Stimulated activated CD4-positive, alpha-beta T cell treated with anti-CD3 and anti-CD28 coated beads, TNF-alpha, amount 100 ng/mL, for 4 hours (primary cell): ENCODE measurements at regions not wholly inside any gene's neighbourhood (a gene's known extent, or its start where the extent isn't known, plus 50 kb on each side); places are given as distances from the start of the nearest gene placed in this dataset.
"Not testable (repeated sequence)": the region's sequence is repeated elsewhere in the genome, so short reads cannot be mapped to it uniquely, and the experiment has no call there.

ENCODE experiments used
- DNase-seq, 3 experiments: peaks; one replicate each; pipeline ENCODE4 v3.0.0-alpha.2; 2020; ENCODE audit warnings: low read depth in 3 of 3

- DNase-seq: no peak
Observed at GRCh38 chr6:120363429-120363828, 970.9 kb downstream of the TBC1D32 start.

- DNase-seq: not testable (repeated sequence)
Observed at GRCh38 chr6:120358535-120358934, 975.7 kb downstream of the TBC1D32 start.

DNA sequence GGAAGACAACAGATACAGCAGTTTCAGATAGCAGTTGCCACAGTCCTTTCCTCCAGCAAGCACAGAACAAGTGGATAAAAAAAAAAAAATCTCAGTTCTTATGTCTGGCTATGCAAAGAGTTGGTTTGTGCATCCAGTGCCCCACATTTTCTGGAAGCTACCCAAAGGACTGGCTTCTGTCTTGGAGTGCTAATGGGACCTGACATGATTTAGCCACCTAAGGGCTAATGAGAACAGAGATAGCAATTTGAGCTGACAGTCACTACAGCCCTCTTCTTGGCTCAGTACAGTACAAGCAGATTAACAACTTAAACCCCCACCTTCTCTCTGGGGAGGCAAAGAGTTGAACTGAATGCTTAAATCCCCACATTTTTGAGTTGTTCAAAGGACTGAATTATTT lies 976.8 kb downstream of the TBC1D32 start:
- no peak for DNase-seq

GRCh38 chr6:120355822-120356221 lies 978.5 kb downstream of the TBC1D32 start:
- no peak for DNase-seq

- DNase-seq: no peak
Observed at GRCh38 chr6:120354452-120355098, 979.7 kb downstream of the TBC1D32 start.

DNA sequence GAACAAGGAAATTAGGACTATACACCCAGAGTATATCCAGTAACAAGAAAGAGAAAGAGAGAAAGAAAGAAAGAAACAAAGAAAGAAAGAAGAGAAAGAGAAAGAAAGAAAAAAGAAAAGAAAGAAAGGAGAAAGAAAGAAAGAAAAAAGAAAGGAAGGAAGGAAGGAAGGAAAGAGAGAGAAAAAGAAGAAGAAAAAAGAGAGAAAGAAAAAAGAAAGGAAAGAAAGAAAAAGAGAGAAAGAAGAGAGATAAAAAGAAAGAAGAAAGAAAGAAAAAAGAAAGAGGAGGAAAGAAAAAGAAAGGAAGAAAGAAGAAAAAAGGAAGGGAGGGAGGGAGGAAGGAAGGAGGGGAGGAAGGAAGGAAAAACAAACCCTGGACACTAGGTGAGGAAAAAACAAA lies 981.8 kb downstream of the TBC1D32 start:
- DNase-seq: no peak

GRCh38 chr6:120348926-120349325 lies 985.4 kb downstream of the TBC1D32 start:
- DNase-seq: no peak

- DNase-seq: no peak
Observed at GRCh38 chr6:120328521-120328920, 979.0 kb upstream of the MAN1A1 start.

GRCh38 chr6:120320481-120321162 lies 971.1 kb upstream of the MAN1A1 start:
- DNase-seq: no peak

DNA sequence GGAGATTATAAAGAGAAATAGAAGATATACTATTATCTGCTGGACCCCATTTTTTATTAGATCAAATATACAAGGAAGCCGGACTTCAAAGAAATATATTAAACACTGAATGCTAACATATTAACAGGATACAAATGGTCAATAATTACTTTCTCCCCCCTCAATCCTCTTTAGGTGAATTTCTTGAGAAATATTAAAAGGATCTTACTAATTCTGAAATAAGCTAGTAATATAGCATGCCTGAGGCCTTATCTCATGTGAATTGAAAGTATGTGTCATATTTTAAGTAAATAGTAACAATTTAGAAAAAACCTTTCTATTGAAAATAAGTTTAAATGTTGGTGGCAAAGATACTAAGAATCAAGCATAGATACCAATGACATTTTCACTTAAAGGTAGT lies 954.7 kb upstream of the MAN1A1 start:
- DNase-seq: no peak

- no peak for DNase-seq
Observed at GRCh38 chr6:120303527-120303926, 954.0 kb upstream of the MAN1A1 start.

- no peak for DNase-seq
Observed at GRCh38 chr6:120302041-120302440, 952.5 kb upstream of the MAN1A1 start.

DNA sequence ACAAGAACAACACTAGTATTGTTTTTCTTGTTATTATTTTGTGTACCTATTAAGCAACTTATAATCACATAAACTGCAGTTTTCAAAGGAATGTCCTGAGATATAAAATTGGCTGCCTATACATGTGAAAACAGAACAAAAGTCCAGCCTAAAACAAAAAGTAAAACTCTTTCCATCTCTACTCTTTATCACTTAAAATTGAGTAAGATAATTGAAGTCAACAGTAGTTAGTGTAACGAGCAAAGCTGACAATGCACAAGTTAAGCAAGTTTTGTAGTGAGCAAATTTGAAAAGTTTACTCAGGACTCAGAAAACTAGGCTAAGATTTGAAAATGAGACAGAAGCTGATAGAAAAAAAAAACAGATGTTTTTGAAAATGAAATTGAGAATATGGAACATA lies 941.4 kb upstream of the MAN1A1 start:
- DNase-seq: no peak

- DNase-seq: no peak
Observed at GRCh38 chr6:120282005-120282404, 932.4 kb upstream of the MAN1A1 start.

GRCh38 chr6:120279466-120280167 lies 930.1 kb upstream of the MAN1A1 start:
- no peak for DNase-seq

DNA sequence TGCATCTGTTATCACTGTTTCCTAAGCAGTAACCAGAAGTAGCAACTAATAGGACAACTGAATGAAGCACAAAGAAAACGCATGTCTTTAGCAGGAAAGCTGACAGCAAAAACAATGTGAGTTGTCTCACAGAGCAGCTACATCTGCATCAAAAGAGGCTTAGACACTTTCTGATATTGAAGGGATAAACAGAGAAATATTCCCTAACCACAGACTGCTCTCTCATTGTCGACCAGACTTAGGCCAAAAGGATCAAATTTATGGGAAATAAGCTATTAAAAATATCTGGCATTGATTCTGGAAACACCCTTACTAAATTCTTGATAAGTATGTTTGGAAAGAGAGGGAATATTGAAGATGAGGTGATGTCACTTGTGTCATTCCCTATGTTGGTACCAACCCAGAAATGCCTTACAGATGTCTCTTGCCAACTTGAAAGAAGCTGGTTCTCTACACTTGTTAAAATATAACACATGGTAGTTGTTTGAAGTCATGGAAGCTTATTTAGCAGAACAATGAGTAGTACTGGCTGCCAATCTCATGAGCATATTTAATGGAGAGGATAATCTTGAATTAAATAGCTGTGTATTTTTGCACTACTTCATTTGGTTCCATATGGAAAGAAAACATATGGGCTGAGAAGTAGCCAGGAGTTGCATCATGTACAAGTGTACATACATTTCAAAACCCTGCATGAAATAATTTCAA lies 929.3 kb upstream of the MAN1A1 start:
- no peak for DNase-seq

DNA sequence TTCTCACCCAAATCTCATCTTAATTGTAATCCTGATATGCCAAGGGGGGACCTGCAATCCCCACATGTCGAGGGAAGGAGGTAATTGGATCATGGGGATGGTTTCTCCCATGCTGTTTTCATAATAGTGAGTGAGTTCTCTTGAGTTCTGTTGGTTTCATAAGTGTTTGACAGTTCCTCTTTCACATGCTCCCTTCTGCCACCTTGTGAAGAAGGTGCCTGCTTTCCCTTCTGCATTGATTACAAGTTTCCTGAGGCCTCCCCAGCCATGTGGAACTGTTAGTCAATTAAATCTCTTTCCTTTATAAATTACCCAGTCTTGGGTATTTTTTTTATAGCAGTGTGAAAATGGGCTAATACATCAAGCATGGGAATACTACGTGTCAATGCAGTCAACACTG lies 925.0 kb upstream of the MAN1A1 start:
- DNase-seq: no peak

GRCh38 chr6:120273411-120273810 lies 923.9 kb upstream of the MAN1A1 start:
- no peak for DNase-seq

GRCh38 chr6:120272038-120272437 lies 922.5 kb upstream of the MAN1A1 start:
- DNase-seq: no peak

- not testable (repeated sequence) for DNase-seq
Observed at GRCh38 chr6:120268256-120268655, 918.7 kb upstream of the MAN1A1 start.

DNA sequence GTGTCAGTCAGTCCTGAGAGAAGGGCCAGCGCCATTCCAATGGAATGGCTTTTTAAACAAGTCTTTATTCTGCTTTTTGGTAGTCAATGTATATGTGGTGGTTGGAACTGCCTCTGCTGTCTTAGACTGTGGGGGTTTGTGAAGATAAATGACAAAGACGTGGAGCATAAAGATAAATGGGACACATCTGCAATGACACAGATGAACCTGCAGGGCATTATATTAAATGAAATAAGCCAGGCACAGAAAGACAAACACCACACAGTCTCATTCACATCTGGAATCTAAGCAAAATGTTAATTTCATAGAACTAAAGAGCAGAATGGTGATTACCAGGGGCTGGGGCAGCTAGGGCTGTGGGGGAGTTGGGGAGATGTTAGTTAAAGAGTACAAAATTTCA lies 912.8 kb upstream of the MAN1A1 start:
- no peak for DNase-seq

DNA sequence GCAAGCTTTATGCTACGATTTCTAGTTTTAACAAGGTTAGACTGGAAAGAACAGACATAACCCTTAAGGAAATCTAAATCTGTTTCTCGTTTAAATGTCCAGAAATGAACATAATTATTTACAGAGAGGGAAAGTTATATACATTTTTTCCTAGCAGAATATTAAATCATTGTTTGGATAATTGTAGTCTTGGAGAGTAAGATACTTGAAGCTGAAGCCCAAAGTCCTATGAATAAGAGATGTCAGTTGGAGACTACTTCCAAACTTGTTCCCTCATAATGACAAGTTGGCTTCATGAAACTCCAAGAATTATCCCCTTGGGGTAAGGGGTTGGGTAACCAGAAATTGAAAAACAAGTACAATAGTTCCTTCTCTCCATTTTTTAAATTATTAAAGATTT lies 911.1 kb upstream of the MAN1A1 start:
- no peak for DNase-seq
